DMS 273 treated with DMSO at 0.1 percent for 48 hours (cell line): ENCODE measurements at regions not wholly inside any gene's neighbourhood (a gene's known extent, or its start where the extent isn't known, plus 50 kb on each side); places are given as distances from the start of the nearest gene placed in this dataset.
"Not testable (repeated sequence)": the region's sequence is repeated elsewhere in the genome, so short reads cannot be mapped to it uniquely, and the experiment has no call there.

Experiments
- DNase-seq: peaks from one replicate; lab custom pipeline; 2025; lab: John Stamatoyannopoulos, UW

DNA sequence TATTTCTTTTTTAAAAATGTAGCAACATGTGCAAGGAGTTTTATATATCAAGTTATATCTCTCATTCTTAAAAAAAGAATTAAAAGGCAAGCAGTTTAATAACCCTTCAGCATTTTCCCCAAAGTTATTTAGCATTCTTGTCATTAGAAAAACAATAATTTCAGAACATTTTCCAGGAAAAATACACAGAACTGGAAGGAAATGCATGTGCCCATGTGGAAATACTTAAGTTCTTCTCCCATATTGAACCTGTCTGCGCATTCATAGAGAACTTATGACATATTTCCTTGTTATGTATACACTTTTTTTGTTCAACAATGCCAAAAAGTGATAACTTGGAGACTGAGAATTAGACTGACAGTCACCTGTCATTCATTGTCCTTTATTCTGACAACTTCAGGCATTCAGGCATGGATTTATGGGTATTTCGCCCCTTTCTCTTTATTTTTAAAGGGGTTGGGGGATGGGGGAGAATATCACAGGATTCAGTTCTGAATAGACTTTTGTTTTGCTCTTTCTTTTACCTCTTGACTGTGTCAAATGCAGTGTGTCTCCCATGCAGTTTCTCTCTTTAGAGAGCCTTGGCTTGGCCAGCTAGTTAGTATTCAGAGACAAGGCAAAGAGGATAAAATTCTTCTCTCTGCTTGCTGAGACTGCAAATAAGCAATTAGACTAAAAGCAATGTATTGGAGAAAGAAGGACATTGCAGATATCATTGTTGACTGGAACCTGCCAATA lies 701.0 kb downstream of the NR2F1-AS1 start:
- no peak for DNase-seq

DNA sequence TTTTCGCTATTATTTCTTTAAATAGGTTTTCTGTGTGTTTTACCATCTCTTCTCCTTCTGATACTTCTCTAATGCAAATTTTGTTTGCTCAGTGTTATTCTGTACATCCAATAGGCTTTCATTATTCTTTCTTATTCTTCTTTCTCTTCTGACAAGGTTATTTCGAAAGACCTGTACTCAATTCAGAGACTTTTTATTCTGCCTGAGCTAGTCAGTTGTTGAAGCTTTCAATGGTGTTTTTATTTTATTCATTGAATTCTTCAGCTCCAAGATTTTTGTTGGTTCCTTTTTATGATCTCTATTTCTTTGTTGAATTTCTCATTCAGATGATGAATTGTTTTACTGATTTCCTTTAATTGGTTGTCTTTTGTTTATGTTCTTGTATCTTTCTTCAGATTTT lies 706.2 kb downstream of the NR2F1-AS1 start:
- DNase-seq = no peak

DNA sequence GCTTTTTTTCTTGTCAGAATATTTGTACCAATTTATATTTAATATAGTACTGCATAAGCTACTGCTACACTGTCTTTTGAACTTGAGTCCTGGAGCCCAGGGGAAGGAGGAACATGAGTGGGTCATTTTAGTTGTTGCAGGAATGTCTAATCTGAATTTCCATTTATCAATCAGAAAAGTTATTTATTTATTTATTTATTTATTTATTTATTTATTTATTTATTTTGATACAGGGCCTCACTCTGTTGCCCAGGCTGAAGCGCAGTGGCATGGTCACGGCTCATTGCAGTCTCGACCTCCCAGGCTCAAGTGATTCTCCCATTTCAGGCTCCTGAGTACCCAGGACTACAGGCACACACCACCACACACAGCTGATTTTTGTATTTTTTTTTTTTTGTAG lies 712.6 kb downstream of the NR2F1-AS1 start:
- DNase-seq = no peak

DNA sequence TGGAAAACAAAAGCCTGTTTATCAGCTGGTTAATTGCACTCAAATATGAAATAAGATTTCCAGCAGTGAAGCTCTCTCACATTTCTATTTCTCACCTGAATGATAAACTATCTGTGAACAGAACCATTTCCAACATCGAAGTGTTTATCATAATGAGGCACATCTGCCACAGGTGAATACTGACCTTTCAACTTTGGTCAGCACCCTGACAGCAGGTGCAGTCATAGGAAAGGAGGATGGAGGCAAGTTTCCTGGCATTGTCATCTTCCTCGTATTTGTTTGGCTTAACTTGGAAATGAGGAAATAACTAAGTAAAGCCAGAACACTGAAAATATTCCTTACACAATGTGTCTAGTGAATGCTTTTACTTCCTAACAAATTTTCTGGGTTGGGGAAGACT lies 716.4 kb downstream of the NR2F1-AS1 start:
- no peak for DNase-seq

DNA sequence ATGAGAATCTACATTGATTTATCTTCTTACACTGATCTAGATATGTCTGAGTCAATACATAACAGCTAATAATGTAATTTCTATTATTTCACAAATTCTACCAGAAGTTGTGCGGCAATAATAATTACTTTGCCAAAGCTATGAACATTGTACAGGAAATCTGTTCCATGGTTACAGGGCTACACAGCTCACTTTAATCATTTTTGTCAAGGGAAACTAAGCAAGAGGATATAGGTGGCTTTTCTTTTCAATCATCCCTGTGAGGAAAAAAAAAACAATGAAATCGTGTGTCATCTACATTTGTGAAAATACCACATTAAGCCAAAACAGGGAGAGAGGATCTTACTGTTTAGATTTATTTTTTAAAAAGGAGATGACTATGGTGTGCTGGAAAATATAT lies 717.4 kb downstream of the NR2F1-AS1 start:
- DNase-seq = no peak

DNA sequence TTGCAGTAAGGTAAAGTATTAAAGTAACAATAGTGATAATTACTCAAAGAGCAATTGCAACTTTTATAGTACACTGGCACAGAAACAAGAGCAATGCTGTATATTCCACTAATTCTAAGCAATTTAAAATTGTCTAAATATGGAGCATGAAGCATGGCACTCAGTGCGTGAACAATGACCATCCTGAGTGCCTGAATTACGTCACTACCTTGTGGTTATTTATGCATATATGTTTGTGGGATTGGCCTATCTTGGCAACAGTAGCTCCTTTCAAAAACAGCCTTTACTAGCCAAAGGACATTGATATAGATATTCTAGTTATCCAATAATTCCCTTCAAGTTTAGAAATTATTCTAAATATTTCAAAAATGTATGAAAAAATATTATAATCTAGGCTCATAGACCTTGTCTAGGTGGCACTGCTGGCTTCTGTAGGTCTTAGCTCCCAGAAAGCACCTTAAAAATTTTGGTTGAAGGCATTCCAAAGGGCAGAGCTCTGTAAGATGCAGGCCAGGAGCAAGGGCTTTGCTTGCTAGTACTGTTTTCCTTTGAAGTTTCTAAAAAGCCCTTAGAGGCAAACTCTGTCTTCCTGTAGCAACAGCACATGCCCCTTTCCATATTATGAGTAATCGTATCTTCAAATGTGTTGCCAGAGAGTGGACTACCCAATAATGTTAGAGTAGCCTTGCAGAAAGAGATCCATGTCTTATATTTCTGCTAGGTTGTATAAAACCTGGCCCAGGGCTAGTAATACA lies 719.3 kb downstream of the NR2F1-AS1 start:
- no peak for DNase-seq

DNA sequence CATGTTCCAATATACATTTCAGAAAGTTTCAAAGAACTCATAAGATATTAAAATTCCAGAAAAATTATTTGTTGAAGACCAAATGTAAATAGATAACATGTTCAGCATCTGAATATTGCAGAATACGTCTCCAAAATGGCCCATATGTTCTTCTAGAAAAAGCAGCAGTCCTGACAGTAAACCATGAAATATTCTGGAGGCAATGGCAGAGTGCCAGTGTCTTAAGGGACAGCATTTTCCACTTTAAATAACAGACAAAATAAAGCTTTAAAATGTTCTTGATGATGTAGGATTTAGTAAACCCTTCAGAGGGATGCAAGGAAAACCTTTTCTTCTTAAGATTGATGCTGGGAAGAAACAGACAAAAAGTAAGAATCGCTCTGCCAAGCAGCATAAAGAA lies 721.0 kb downstream of the NR2F1-AS1 start:
- no peak for DNase-seq

DNA sequence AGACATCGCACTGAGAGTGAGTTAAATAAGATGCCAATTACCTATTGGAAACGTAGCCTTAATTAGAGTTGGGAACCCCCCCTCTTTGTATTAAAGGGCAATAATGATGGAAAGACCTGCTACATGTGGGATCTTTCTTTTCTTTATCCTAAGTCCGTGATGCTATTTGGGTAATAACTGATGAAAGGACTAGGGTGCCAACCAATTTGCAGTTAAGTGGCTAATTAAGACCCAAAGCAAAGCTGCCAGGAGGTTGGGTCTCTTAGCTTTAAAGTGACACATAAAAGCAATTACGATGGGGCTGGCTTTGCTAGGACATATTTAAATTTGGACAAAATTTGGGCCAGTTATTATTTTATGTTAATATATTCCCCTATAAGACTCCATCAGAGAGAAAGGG lies 728.8 kb downstream of the NR2F1-AS1 start:
- no peak for DNase-seq

DNA sequence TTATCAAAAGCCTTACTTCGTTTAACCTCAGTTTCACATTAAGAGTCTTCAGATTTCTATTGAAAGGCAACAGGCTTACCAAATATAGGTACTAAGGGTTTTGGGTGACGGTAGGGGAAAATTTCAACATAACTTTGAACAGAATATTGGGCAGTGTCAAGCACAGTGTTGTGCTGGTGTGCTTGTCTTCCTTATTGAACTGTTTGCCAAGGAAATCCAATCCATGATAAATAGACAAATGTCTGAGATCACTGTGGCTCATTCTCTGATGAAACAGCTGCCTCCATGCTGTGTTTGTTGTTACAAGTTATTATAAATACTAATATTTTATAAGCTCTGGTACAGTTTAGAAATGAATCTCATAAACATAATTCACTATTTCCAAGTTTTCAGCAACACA lies 730.1 kb downstream of the NR2F1-AS1 start:
- no peak for DNase-seq

DNA sequence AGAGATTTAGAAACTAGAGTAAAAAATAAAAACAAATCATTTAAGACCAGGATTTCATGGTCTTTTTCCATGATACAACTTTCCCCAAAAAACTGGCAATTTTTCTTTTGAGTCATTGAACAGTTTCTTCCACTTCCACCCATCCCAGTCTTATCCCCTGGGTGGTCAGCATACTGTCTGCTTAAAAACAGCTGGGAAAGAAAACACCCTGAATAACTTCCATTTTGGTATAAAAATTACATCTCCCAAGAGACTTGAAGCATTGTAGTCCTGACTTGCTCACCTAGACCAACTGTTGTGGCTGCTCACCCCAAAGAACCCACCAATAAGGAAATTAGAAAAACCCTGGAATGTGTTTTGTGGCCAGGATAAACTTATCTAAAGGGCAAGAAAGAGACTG lies 731.3 kb downstream of the NR2F1-AS1 start:
- DNase-seq = no peak

DNA sequence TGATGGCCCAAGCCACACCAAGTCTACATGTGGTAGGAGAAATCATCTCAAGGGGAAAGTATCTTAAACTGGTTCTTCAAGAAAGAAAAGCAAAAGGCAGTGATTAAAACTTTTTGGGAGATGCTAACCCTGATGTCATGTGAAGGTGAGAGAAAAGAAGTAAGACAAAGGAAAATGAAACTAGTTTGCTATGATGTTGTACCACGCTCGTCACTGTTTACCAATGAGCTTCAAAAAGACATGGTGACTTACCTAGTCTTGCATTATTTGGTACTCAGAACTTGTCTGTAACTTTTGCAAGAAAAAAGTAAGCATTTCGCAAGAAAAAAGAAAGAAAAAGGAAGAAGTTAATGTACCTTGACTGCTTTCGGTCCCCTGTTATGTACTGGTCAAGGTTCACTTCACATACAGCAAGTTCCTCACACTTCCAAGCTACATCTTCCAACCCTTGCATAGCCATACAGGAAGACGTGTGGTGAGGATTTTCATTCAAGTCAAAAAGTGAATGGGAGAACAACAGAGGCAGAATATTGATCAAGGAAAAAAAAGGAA lies 739.3 kb downstream of the NR2F1-AS1 start:
- DNase-seq = no peak

DNA sequence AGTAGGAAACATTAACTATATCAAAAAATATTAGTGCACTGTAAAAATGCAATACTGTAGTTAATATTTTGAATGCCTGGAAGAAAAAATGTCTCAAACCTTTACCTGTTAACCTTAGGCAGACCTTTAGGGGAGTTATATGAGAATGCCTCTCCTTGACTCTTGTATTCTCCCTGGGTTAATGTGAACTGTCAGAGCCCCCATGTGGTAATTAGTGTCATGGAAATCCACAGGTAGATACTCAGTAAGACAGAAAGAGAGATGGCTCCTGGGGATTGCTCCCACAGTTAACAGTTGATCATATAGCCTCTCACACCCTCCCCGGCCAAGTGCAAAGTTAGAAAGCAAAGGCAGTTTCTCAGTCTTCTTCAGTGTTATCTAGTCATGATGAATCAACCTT lies 742.8 kb downstream of the NR2F1-AS1 start:
- DNase-seq = no peak

DNA sequence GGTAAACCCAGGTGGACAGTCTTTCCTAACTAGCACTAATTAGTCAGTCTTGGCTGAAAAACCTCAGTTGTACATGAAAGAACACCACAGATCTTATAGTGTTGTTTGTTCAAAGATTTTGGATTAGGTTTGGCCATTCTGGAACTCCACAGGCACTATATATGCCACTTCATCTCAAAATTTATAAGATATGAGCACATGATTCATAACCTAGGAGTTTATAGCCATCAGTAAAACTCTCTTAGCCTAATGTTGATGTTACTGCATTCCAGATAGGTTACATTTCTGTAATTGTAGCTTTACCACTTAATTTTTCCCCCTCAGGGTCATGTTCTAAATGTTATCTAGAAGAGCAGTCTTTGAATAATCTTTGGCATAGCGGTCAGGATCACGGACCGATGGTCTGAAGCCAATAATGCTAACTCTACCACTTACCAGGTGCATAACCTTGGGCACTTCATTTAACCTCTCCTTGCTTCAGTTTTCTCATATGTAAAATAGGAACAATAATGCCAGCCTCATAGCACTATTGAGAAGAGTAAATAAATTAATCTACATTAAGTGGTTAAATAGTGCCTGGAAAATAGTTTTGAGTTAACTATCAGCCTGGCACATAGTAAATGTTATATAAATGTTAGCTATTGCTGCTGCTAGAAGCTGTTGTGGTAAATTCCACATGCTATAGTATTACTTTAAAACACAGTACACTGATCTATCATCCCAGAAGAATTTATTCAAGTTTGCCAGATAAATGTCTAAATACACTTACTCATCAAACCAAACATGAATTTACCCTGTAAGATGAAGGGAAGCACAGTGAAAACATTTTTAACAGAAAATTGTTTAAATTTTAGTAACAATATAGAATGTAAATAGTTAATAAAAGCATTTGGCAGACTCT lies 743.9 kb downstream of the NR2F1-AS1 start:
- no peak for DNase-seq

DNA sequence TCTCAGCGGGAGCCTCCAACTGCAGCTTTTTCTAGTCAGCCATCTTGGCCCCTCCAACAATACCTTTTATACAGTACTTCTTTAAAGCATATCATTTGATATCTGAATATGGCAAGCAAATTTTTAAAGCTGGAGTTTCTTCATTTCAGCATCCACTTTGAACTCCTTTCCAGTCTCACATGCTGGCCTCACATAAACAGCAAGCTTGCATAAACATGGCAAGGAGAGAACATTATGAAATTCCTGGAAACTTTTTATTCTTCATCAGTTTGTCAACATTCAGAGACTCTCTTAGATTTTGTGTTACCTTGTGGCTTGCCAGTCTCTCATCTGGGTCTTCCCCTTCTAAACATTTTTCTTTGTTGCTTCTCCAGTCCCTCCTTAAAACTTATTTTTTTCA lies 745.3 kb downstream of the NR2F1-AS1 start:
- DNase-seq = no peak

DNA sequence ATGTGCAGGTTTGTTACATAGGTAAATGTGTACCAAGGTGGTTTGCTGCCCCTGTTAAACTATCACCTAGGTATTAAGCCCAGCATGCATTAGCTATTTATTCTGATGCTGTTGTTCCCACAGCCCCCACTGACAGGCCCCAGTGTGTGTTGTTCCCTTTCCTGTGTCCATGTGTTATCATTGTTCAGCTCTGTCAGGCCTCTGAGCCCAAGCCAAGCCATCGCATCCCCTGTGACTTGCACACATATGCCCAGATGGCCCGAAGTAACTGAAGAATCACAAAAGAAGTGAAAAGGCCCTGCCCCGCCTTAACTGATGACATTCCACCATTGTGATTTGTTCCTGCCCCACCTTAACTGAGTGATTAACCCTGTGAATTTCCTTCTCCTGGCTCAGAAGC lies 757.5 kb downstream of the NR2F1-AS1 start:
- not testable (repeated sequence) for DNase-seq

DNA sequence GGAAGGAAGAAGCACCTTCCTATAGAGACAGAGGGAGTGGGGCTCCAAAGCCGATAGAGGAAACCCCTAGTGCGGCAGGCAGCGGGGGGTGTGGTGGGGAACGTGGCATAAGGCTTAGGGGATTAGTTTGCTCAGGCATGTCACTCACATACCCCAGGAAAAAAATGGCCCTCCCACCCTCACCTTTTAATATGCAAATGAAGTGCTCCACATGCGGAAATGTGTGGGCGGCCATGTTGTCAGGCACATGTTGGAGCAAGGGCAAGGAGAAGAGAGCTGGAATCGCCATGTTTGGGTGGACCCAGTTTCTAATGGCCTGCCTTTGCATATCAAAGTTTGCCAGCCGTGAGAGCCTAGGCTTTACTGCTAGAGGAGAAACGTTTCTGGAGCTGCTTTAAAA lies 758.8 kb downstream of the NR2F1-AS1 start:
- DNase-seq = no peak

DNA sequence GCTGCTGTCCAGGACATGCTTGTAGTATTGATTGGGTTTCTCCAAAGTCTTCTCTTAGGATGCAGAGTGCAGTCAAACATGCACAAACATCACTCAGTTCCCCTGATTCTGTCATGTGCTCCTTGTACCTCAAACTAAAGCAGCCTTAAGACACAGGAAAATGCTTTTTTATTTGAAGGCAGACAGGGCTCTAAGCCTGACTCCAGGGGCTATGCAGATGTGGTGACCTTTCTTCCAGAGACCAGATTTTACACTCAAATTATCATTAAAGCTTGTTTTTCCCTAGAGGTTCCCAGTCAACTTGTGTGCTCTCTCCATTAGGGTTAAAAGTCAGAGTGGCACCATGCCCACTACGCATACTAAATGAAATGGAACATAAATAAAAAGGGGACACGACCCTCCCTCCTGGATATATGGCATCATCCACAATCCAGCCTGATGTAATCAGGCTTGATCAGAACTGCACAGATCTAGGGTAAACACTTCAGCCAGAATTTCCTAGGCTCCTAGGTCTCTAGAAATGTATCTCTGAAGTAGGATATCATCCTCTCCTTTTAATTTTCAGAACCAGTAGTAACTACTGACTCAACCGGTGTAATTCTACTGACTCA lies 771.1 kb downstream of the NR2F1-AS1 start:
- DNase-seq = no peak

DNA sequence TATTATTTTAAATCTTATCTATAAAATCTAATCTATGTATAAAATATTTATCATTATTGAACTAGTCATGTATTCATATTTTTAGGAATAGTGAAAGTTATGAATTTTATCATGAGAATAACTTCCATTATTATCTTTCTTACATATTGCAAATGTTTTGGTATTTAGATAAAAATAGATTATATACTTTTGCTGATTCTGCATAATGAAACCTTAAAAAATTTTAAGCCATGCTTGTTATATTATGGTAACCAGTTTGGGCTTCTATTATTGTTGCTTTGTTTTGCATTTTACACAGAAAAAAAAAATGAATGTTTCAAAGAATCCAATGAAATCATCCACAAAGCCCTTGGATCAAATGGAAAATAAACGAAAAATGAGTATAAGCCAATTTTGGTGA lies 772.5 kb downstream of the NR2F1-AS1 start:
- no peak for DNase-seq

DNA sequence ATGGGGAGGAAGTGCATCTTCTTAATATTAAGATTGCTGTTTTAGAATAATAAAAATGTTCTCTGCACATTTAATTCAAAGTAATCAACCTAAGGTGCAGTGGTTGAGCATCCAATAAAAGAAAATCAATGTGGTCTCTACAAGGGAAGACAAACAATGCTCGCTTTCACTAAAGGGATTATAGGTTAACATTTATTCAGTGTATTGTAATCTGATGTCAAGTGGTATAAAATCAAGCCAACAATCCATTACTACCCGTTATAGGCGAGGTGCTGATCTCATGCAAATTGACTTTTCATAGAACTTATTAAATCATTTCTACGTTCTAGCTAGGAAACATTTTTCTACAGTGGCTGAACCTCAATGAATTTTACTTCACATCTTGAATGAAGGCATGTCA lies 773.9 kb downstream of the NR2F1-AS1 start:
- DNase-seq = no peak

DNA sequence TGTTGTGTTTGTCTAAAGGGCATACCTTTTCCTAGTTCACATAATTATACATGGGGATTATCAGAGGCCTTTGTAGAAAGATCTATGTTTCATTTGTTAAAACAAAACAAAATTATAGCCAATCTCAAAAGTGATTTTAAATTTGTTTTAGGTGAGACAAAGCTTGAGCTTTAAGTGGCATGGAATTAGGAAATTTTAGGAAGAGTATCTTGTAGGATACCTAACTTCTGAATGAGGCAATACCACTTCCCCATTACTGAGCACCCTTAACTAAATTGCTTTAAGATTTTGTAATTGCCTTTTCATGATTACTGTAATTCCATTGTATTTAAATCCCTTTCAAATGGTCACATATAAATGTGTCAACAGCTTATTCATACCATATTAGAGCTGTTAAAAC lies 775.6 kb downstream of the NR2F1-AS1 start:
- no peak for DNase-seq

DNA sequence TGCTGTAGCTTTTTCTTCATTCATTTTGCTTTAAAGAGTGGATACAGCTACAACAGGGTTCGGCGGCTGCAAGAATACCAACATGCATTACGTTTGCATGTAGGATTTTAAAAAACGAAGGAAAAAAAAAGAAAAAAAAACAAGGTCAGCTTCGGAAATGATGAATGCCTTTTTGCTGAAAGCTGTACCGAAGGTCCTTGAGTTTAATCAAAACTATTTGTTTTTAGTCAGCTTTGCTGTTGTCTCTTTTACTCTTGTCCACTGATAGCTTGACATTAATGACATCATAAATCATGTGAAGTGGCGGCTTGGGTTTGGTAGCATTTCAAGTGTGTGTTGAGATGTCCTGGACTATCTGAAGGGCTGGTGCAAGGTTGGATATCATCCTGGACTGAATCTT lies 779.1 kb downstream of the NR2F1-AS1 start:
- no peak for DNase-seq

DNA sequence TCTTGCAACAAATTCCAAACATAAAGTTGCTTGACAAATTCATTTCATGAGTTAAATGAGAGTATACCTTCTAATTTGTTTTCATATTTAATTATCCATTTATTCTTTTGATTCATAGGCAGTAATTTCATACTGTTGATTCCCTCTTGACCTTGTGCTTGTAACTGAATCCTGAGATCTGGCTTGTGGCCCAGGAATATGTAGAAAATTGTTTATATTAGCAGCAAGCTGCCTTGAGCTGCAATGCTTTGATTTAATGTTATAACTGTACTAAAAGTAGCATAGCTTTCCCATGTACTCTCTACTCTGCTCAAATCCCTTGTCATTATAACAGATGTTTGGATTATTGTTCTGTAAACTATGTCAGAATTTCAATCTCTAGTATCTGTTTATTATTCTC lies 780.7 kb downstream of the NR2F1-AS1 start:
- peak; percentile 72 for DNase-seq
